IMR-90 (cell line): ENCODE measurements at regions not wholly inside any gene's neighbourhood (a gene's known extent, or its start where the extent isn't known, plus 50 kb on each side); places are given as distances from the start of the nearest gene placed in this dataset.

ENCODE experiments used
- ATAC-seq: fragments of 200-7000 bp; cut with Tn5 transposase; 2 replicates; pipeline ENCODE4 v1.9.1; 2020; ENCODE audit warnings: low read depth, mild to moderate bottlenecking, moderate library complexity
- BruUV-seq: library from RNA; stranded (reverse); fragments of 400-500 nt; replicated peaks from 2 replicates; lab custom pipeline; 2021; lab: Mats Ljungman, UMichigan
- CTCF ChIA-PET: fragments of 300-600 bp; formaldehyde crosslinking; extraction: SDS; loops from one replicate; lab custom pipeline; 2021; ENCODE audit warnings: antibody characterized with exemption; lab: Yijun Ruan, JAX
- POLR2A ChIA-PET: fragments of 300-600 bp; sonication (Branson Sonifier 250); formaldehyde crosslinking; loops from one replicate; lab custom pipeline; 2022; ENCODE audit warnings: antibody characterized with exemption; ENCODE audit not compliant: unreplicated experiment; lab: Charles Lee
- DNase-seq: peaks from one replicate; pipeline ENCODE4 v3.0.0; 2013
- H2AFZ ChIP-seq: replicated peaks from 2 replicates; pipeline ENCODE3; 2013; ENCODE audit warnings: low read length, mild to moderate bottlenecking; ENCODE audit not compliant: poor library complexity
- H2AK5ac ChIP-seq: 2 replicates; pipeline ENCODE4 v1.6.1; 2013; ENCODE audit warnings: low read depth, low read length, inconsistent platforms
- H2AK9ac ChIP-seq: replicated peaks from 2 replicates; pipeline ENCODE3; 2013; ENCODE audit warnings: mild to moderate bottlenecking, low read depth, low read length, moderate library complexity; ENCODE audit not compliant: poor library complexity
- H2BK120ac ChIP-seq: 2 replicates; pipeline ENCODE4 v1.6.1; 2013; ENCODE audit warnings: low read depth, low read length, inconsistent platforms
- H2BK15ac ChIP-seq: 3 replicates; pipeline ENCODE4 v1.6.1; 2013; ENCODE audit warnings: low read depth, low read length, inconsistent platforms
- H2BK20ac ChIP-seq: 2 replicates; pipeline ENCODE4 v1.6.1; 2013; ENCODE audit warnings: low read depth, mild to moderate bottlenecking, inconsistent platforms, low read length, moderate library complexity
- H2BK5ac ChIP-seq: 2 replicates; pipeline ENCODE4 v1.6.1; 2013; ENCODE audit warnings: mild to moderate bottlenecking, low read depth, low read length, inconsistent platforms; ENCODE audit not compliant: poor library complexity, severe bottlenecking
- H3K14ac ChIP-seq: replicated peaks from 2 replicates; pipeline ENCODE4 v1.6.1; 2013; ENCODE audit warnings: low read depth, low read length, inconsistent platforms
- H3K18ac ChIP-seq: 2 replicates; pipeline ENCODE4 v1.6.1; 2013; ENCODE audit warnings: low read depth, low read length, control low read depth
- H3K23ac ChIP-seq: 2 replicates; pipeline ENCODE4 v1.6.1; 2013; ENCODE audit warnings: low read depth, low read length, inconsistent platforms
- H3K27ac ChIP-seq: 2 replicates; pipeline ENCODE4 v1.5.1; 2013; ENCODE audit warnings: mild to moderate bottlenecking, control low read depth, low read length; ENCODE audit not compliant: insufficient read depth
- H3K27me3 ChIP-seq: 2 replicates; pipeline ENCODE4 v1.6.1; 2013; ENCODE audit warnings: low read length; ENCODE audit not compliant: control insufficient read depth, insufficient read depth
- H3K36me3 ChIP-seq: 2 replicates; pipeline ENCODE4 v1.6.1; 2013; ENCODE audit warnings: low read length, mixed read lengths; ENCODE audit not compliant: control insufficient read depth, insufficient read depth
- H3K4ac ChIP-seq: 2 replicates; pipeline ENCODE4 v1.6.1; 2013; ENCODE audit warnings: low read depth, low read length, inconsistent platforms
- H3K4me1 ChIP-seq: 2 replicates; pipeline ENCODE4 v1.6.1; 2013; ENCODE audit warnings: low read length, mixed read lengths; ENCODE audit not compliant: control insufficient read depth, insufficient read depth
- H3K4me2 ChIP-seq: 2 replicates; pipeline ENCODE4 v1.6.1; 2013; ENCODE audit warnings: low read depth, mild to moderate bottlenecking, control low read depth, low read length, moderate library complexity
- H3K4me3 ChIP-seq: 2 replicates; pipeline ENCODE4 v1.5.1; 2013; ENCODE audit warnings: low read depth, mild to moderate bottlenecking, control low read depth, low read length, moderate library complexity; ENCODE audit not compliant: insufficient read depth
- H3K56ac ChIP-seq: 2 replicates; pipeline ENCODE4 v1.6.1; 2013; ENCODE audit warnings: low read length, inconsistent platforms; ENCODE audit not compliant: insufficient read depth; ENCODE audit errors: extremely low read depth
- H3K79me1 ChIP-seq, 2 experiments: 2 replicates each; pipeline ENCODE4 v1.6.1; 2013; ENCODE audit warnings: low read length in 2 of 2, inconsistent platforms in 1 of 2, low read depth in 1 of 2
- H3K9ac ChIP-seq: 2 replicates; pipeline ENCODE4 v1.6.1; 2013; ENCODE audit warnings: low read depth, low read length, control low read depth
- H3K9me1 ChIP-seq: 2 replicates; pipeline ENCODE4 v1.6.1; 2013; ENCODE audit warnings: low read length, inconsistent platforms; ENCODE audit not compliant: insufficient read depth
- H3K9me3 ChIP-seq: 2 replicates; pipeline ENCODE4 v1.6.1; 2013; ENCODE audit warnings: low read length; ENCODE audit not compliant: control insufficient read depth, insufficient read depth
- H4K20me1 ChIP-seq: 2 replicates; pipeline ENCODE4 v1.6.1; 2013; ENCODE audit warnings: low read length, inconsistent platforms; ENCODE audit not compliant: insufficient read depth
- H4K5ac ChIP-seq: 2 replicates; pipeline ENCODE4 v1.6.1; 2013; ENCODE audit warnings: mild to moderate bottlenecking, low read depth, low read length, control low read depth
- H4K8ac ChIP-seq, 2 experiments: 2 replicates each; pipeline ENCODE4 v1.6.1; 2013; ENCODE audit warnings: low read depth in 2 of 2, low read length in 2 of 2, control low read depth in 1 of 2, inconsistent platforms in 1 of 2
- H4K91ac ChIP-seq: 2 replicates; pipeline ENCODE4 v1.6.1; 2013; ENCODE audit warnings: low read depth, low read length, inconsistent platforms; ENCODE audit not compliant: insufficient read depth
- CEBPB ChIP-seq: IDR thresholded peaks from 2 replicates; pipeline ENCODE4 v1.6.1; 2012; ENCODE audit warnings: low read depth, low read length, improper control_type of control experiment
- CHD1 ChIP-seq: IDR thresholded peaks from 2 replicates; pipeline ENCODE4 v1.6.1; 2012; ENCODE audit warnings: low read depth, low read length, improper control_type of control experiment
- ELK1 ChIP-seq: fragments of 150-350 bp; IDR thresholded peaks from 2 replicates; pipeline ENCODE4 v1.6.1; 2016; ENCODE audit warnings: low read depth, mild to moderate bottlenecking, low read length, moderate library complexity, borderline replicate concordance
- FOS ChIP-seq: fragments of 150-350 bp; IDR thresholded peaks from 2 replicates; pipeline ENCODE4 v1.6.1; 2016; ENCODE audit warnings: low read depth, low read length
- MAFK ChIP-seq: IDR thresholded peaks from 2 replicates; pipeline ENCODE4 v1.6.1; 2012; ENCODE audit warnings: low read depth, low read length, improper control_type of control experiment
- MXI1 ChIP-seq: IDR thresholded peaks from 2 replicates; pipeline ENCODE4 v1.6.1; 2012; ENCODE audit warnings: low read depth, mild to moderate bottlenecking, low read length, moderate library complexity, borderline replicate concordance
- NFE2L2 ChIP-seq: fragments of 150-350 bp; IDR thresholded peaks from 2 replicates; pipeline ENCODE4 v1.6.1; 2016; ENCODE audit warnings: low read depth, mild to moderate bottlenecking, low read length
- POLR2A ChIP-seq: IDR thresholded peaks from 2 replicates; pipeline ENCODE4 v1.6.1; 2012; ENCODE audit warnings: mild to moderate bottlenecking, low read depth, low read length
- RFX5 ChIP-seq: IDR thresholded peaks from 2 replicates; pipeline ENCODE4 v1.8.0; 2012; ENCODE audit warnings: low read depth, mild to moderate bottlenecking, low read length, moderate library complexity
- SMC3 ChIP-seq: fragments of 150-350 bp; IDR thresholded peaks from 2 replicates; pipeline ENCODE4 v1.6.1; 2016; ENCODE audit warnings: low read depth, mild to moderate bottlenecking, antibody characterized with exemption, low read length, moderate library complexity
- WGBS, 2 experiments: methylation state at CpG; one replicate each; pipeline versions ENCODE4 v1.1.5 to v1.1.7; 2013; ENCODE audit warnings: missing lambda C conversion rate in 2 of 2; ENCODE audit not compliant: insufficient read length in 1 of 2; ENCODE audit errors: extremely low coverage in 2 of 2; 5-methylcytosine and 5-hydroxymethylcytosine counted together
- dilution Hi-C: fragments of 300-500 bp; cut with HindIII; formaldehyde crosslinking; loops from one replicate; pipeline ENCODE4 v1.14.3; 2018; ENCODE audit warnings: low sequenced_read_pairs; ENCODE audit not compliant: unreplicated experiment
- in situ Hi-C: fragments of 300-500 bp; cut with MboI; formaldehyde crosslinking; loops from 3 replicates; pipeline ENCODE4 v1.14.3; 2019; ENCODE audit warnings: low sequenced_read_pairs, inconsistent platforms, mixed read lengths
- intact Hi-C: fragments of 100-400 bp; cut with micrococcal nuclease; formaldehyde crosslinking; loops from 2 replicates; pipeline ENCODE4 v1.10.0; 2022
- TF ChIP-seq, protein P1 (sequence below): conservative IDR thresholded peaks from 2 replicates; pipeline ENCODE4 v1.5.1; 2012; ENCODE audit warnings: mild to moderate bottlenecking, low read depth, low read length, improper control_type of control experiment

GRCh38 chr5:42230839-42231238, 192.4 kb upstream of the GHR start:
- H4K5ac ChIP-seq, result no peak overlapping the region
- no peak overlapping the region for H2BK5ac ChIP-seq
- ChIA-PET POLR2A (no interaction called here), CTCF (no interaction called here)
- no peak overlapping the region for H3K9ac ChIP-seq
- no CpG with 5 or more reads among the region's 4 CpGs for whole genome bisulfite sequencing, 2 experiments
- no peak overlapping the region for H3K4me3 ChIP-seq
- no peak for TF ChIP-seq CEBPB
- TF ChIP-seq CHD1, result no peak
- no peak for TF ChIP-seq FOS
- TF ChIP-seq MAFK, result no peak
- TF ChIP-seq, protein P1, sequence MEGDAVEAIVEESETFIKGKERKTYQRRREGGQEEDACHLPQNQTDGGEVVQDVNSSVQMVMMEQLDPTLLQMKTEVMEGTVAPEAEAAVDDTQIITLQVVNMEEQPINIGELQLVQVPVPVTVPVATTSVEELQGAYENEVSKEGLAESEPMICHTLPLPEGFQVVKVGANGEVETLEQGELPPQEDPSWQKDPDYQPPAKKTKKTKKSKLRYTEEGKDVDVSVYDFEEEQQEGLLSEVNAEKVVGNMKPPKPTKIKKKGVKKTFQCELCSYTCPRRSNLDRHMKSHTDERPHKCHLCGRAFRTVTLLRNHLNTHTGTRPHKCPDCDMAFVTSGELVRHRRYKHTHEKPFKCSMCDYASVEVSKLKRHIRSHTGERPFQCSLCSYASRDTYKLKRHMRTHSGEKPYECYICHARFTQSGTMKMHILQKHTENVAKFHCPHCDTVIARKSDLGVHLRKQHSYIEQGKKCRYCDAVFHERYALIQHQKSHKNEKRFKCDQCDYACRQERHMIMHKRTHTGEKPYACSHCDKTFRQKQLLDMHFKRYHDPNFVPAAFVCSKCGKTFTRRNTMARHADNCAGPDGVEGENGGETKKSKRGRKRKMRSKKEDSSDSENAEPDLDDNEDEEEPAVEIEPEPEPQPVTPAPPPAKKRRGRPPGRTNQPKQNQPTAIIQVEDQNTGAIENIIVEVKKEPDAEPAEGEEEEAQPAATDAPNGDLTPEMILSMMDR, result no peak
- TF ChIP-seq SMC3, result no peak
- no peak for TF ChIP-seq MXI1
- TF ChIP-seq ELK1, result no peak
- TF ChIP-seq POLR2A, result no peak
- TF ChIP-seq NFE2L2, result no peak
- no peak for TF ChIP-seq RFX5
- intact Hi-C loops, result no loop called here
- no peak overlapping the region for H4K8ac ChIP-seq
- H2BK20ac ChIP-seq, result no peak overlapping the region
- no peaks in the 10 kb centered on the region for H3K9me1 ChIP-seq
- H3K14ac ChIP-seq, result no peak overlapping the region
- no peak overlapping the region for H3K18ac ChIP-seq
- in situ Hi-C loops, result no loop called here
- H3K23ac ChIP-seq, result no peak overlapping the region
- H3K4ac ChIP-seq, result no peak overlapping the region
- H2AK9ac ChIP-seq, result no peak overlapping the region
- H3K27me3 ChIP-seq, result no peaks in the 10 kb centered on the region
- H3K4me1 ChIP-seq, result no peaks in the 10 kb centered on the region
- no peak overlapping the region for H2BK15ac ChIP-seq
- H4K20me1 ChIP-seq, result no peaks in the 10 kb centered on the region
- no peak for ATAC-seq
- BruUV-seq, result no TSS peak
- H3K9me3 ChIP-seq, result no peaks in the 10 kb centered on the region
- no peaks in the 10 kb centered on the region for H3K36me3 ChIP-seq
- no peak overlapping the region for H3K4me2 ChIP-seq
- no peak overlapping the region for H3K27ac ChIP-seq
- dilution Hi-C loops, result no loop called here
- H3K79me1 ChIP-seq, result no peaks in the 10 kb centered on the region
- no peak overlapping the region for H2AFZ ChIP-seq
- H2AK5ac ChIP-seq, result no peak overlapping the region
- DNase-seq, result no peak
- no peak overlapping the region for H2BK120ac ChIP-seq
- H4K91ac ChIP-seq, result no peak overlapping the region
- H3K56ac ChIP-seq, result no peak overlapping the region
